H9 (cell line): ENCODE measurements at regions not wholly inside any gene's neighbourhood (a gene's known extent, or its start where the extent isn't known, plus 50 kb on each side); places are given as distances from the start of the nearest gene placed in this dataset.

ENCODE experiments used
- DNase-seq: peaks from one replicate; pipeline ENCODE4 v3.0.0-alpha.2; 2017
- H2AFZ ChIP-seq: one replicate; pipeline ENCODE4 v1.6.1; 2013; ENCODE audit warnings: mild to moderate bottlenecking, low read length, control low read depth, moderate library complexity
- H2AK5ac ChIP-seq: 2 replicates; pipeline ENCODE4 v1.6.1; 2013; ENCODE audit warnings: low read length, control low read depth, mixed read lengths; ENCODE audit not compliant: insufficient read length
- H2BK120ac ChIP-seq: one replicate; pipeline ENCODE4 v1.6.1; 2013; ENCODE audit warnings: low read depth, mild to moderate bottlenecking, low read length, control low read depth, inconsistent platforms; ENCODE audit not compliant: poor library complexity, severe bottlenecking
- H2BK12ac ChIP-seq: 2 replicates; pipeline ENCODE4 v1.6.1; 2013; ENCODE audit warnings: low read length, control low read depth, mixed read lengths, low read depth; ENCODE audit not compliant: insufficient read length
- H2BK15ac ChIP-seq: 2 replicates; pipeline ENCODE4 v1.6.1; 2013; ENCODE audit warnings: low read depth, low read length, control low read depth
- H2BK20ac ChIP-seq: one replicate; pipeline ENCODE4 v1.6.1; 2013; ENCODE audit warnings: low read depth, mild to moderate bottlenecking, low read length, control low read depth, inconsistent platforms; ENCODE audit not compliant: poor library complexity, severe bottlenecking
- H2BK5ac ChIP-seq: 2 replicates; pipeline ENCODE4 v1.6.1; 2013; ENCODE audit warnings: low read length, control low read depth, mixed read lengths; ENCODE audit not compliant: insufficient read length
- H3K14ac ChIP-seq: 2 replicates; pipeline ENCODE4 v1.6.1; 2013; ENCODE audit warnings: low read length, control low read depth; ENCODE audit not compliant: insufficient read depth
- H3K18ac ChIP-seq: 2 replicates; pipeline ENCODE4 v1.6.1; 2013; ENCODE audit warnings: low read depth, mild to moderate bottlenecking, mixed read lengths, low read length, control low read depth; ENCODE audit not compliant: insufficient read length
- H3K23ac ChIP-seq: 2 replicates; pipeline ENCODE4 v1.6.1; 2013; ENCODE audit warnings: low read length, control low read depth, mixed read lengths, low read depth; ENCODE audit not compliant: insufficient read length
- H3K23me2 ChIP-seq: 2 replicates; pipeline ENCODE4 v1.6.1; 2013; ENCODE audit warnings: low read depth, mild to moderate bottlenecking, mixed read lengths, low read length, control low read depth; ENCODE audit not compliant: insufficient read length, poor library complexity, severe bottlenecking
- H3K27ac ChIP-seq: 2 replicates; pipeline ENCODE4 v1.5.1; 2013; ENCODE audit warnings: low read length, control low read depth, mixed read lengths, low read depth; ENCODE audit not compliant: insufficient read length
- H3K27me3 ChIP-seq: 2 replicates; pipeline ENCODE4 v1.6.1; 2013; ENCODE audit warnings: low read length, control low read depth, inconsistent platforms; ENCODE audit not compliant: insufficient read depth
- H3K4ac ChIP-seq: 2 replicates; pipeline ENCODE4 v1.6.1; 2013; ENCODE audit warnings: low read depth, mild to moderate bottlenecking, control low read depth, inconsistent platforms, low read length, moderate library complexity
- H3K4me1 ChIP-seq: 2 replicates; pipeline ENCODE4 v1.6.1; 2013; ENCODE audit warnings: low read length, control low read depth, inconsistent platforms; ENCODE audit not compliant: insufficient read depth
- H3K4me2 ChIP-seq: 2 replicates; pipeline ENCODE4 v1.6.1; 2013; ENCODE audit warnings: low read length, control low read depth, mixed read lengths; ENCODE audit not compliant: insufficient read length, insufficient read depth
- H3K56ac ChIP-seq: 2 replicates; pipeline ENCODE4 v1.6.1; 2013; ENCODE audit warnings: low read depth, mild to moderate bottlenecking, mixed read lengths, low read length, control low read depth; ENCODE audit not compliant: insufficient read length
- H3K79me1 ChIP-seq: 2 replicates; pipeline ENCODE4 v1.6.1; 2013; ENCODE audit warnings: low read depth, mild to moderate bottlenecking, moderate library complexity, low read length, control low read depth, inconsistent platforms; ENCODE audit not compliant: insufficient read depth, poor library complexity, severe bottlenecking
- H3K79me2 ChIP-seq: 2 replicates; pipeline ENCODE4 v1.6.1; 2013; ENCODE audit warnings: low read length, control low read depth, inconsistent platforms; ENCODE audit not compliant: insufficient read depth
- H3K9ac ChIP-seq: 2 replicates; pipeline ENCODE4 v1.6.1; 2013; ENCODE audit warnings: low read length, control low read depth, mixed read lengths; ENCODE audit not compliant: insufficient read length; ENCODE audit errors: extremely low read depth
- H3K9me3 ChIP-seq: one replicate; pipeline ENCODE4 v1.6.1; 2013; ENCODE audit warnings: low read depth, low read length, inconsistent platforms; ENCODE audit not compliant: control insufficient read depth
- H3T11ph ChIP-seq: one replicate; pipeline ENCODE4 v1.6.1; 2013; ENCODE audit warnings: mild to moderate bottlenecking, low read length, control low read depth, inconsistent platforms
- H4K20me1 ChIP-seq: one replicate; pipeline ENCODE4 v1.6.1; 2013; ENCODE audit not compliant: control insufficient read depth, insufficient read length, insufficient read depth
- H4K5ac ChIP-seq: 2 replicates; pipeline ENCODE4 v1.6.1; 2013; ENCODE audit warnings: low read depth, mild to moderate bottlenecking, mixed read lengths, low read length, control low read depth; ENCODE audit not compliant: insufficient read length
- H4K8ac ChIP-seq: replicated peaks from 2 replicates; pipeline ENCODE4 v1.6.1; 2013; ENCODE audit warnings: low read length, control low read depth, mixed read lengths, low read depth; ENCODE audit not compliant: insufficient read length
- H4K91ac ChIP-seq: 2 replicates; pipeline ENCODE4 v1.6.1; 2013; ENCODE audit warnings: low read depth, mild to moderate bottlenecking, moderate library complexity, mixed read lengths, low read length, control low read depth; ENCODE audit not compliant: insufficient read length
- H3K27ac Mint-ChIP-seq, 3 experiments: 2 replicates in 2 of 3; 3 replicates in 1 of 3; pipeline ENCODE4 v1.8.0; 2020 to 2021; ENCODE audit warnings: mixed read lengths in 3 of 3, mild to moderate bottlenecking in 1 of 3, moderate library complexity in 1 of 3
- H3K27me3 Mint-ChIP-seq: 2 replicates; pipeline ENCODE4 v1.8.0; 2021; ENCODE audit warnings: low read depth, mild to moderate bottlenecking, moderate library complexity, mixed read lengths
- H3K36me3 Mint-ChIP-seq, 3 experiments: 2 replicates in 2 of 3; 3 replicates in 1 of 3; pipeline ENCODE4 v1.8.0; 2020 to 2021; ENCODE audit warnings: low read depth in 3 of 3, mixed read lengths in 3 of 3; ENCODE audit not compliant: insufficient read depth in 1 of 3
- H3K4me1 Mint-ChIP-seq, 2 experiments: 2 replicates each; pipeline ENCODE4 v1.8.0; 2020; ENCODE audit warnings: mixed read lengths in 2 of 2
- H3K4me3 Mint-ChIP-seq, 2 experiments: 2 replicates in 1 of 2; 3 replicates in 1 of 2; pipeline ENCODE4 v1.8.0; 2020 to 2021; ENCODE audit warnings: mild to moderate bottlenecking in 2 of 2, mixed read lengths in 2 of 2, moderate library complexity in 1 of 2
- H3K9me3 Mint-ChIP-seq, 2 experiments: 2 replicates in 1 of 2; 3 replicates in 1 of 2; pipeline ENCODE4 v1.8.0; 2020; ENCODE audit warnings: mild to moderate bottlenecking in 2 of 2, mixed read lengths in 2 of 2, moderate library complexity in 1 of 2
- WGBS: extraction: QIAGEN DNeasy Blood & Tissue Kit; methylation state at CpG from one replicate; pipeline ENCODE4 v1.1.7; 2013; ENCODE audit warnings: missing lambda C conversion rate, low lambda C conversion rate, mixed read lengths; ENCODE audit not compliant: insufficient read length; ENCODE audit errors: extremely low coverage; 5-methylcytosine and 5-hydroxymethylcytosine counted together
- TF ChIP-seq, protein P1 (sequence below): fragments of 200-600 bp; sonication (generic); conservative IDR thresholded peaks from 3 replicates; pipeline ENCODE4 v1.8.0; 2021; ENCODE audit warnings: antibody characterized with exemption, mild to moderate bottlenecking

DNA sequence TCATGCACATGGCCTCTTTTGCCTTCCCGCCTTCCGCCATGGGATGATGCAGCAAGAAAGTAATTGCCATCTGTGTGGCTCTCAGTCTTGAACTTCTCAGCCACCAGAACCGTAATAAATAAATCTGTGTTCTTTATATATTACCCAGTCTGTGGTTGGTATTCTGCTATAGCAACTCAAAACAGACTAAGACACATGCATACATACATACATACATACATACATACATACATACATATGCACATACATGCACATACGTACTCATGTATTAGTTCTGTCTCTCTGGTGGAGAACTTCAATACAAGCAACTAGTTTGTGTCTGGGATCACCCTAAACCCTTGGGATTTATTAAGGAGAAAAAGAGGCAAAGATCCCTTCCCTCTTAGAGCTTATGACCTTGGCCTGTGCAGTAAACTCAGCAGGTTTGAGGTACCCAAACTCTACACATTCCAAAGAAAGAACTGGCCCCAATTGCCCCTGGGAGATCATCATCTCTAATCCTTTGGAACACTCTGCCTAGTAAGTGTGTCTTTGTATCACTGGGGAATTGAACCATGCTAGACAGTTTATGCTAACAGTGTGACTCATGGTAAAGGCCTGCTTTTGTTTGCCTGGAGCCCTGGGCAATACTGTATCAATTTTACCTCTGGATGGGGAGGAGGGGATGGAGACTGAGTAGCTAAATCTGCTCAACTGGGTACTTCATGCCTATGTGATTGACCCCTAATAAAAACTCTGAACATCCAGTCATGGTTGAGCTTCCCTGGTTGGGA lies 115.6 kb upstream of the LMCD1 start:
- TF ChIP-seq, protein P1, sequence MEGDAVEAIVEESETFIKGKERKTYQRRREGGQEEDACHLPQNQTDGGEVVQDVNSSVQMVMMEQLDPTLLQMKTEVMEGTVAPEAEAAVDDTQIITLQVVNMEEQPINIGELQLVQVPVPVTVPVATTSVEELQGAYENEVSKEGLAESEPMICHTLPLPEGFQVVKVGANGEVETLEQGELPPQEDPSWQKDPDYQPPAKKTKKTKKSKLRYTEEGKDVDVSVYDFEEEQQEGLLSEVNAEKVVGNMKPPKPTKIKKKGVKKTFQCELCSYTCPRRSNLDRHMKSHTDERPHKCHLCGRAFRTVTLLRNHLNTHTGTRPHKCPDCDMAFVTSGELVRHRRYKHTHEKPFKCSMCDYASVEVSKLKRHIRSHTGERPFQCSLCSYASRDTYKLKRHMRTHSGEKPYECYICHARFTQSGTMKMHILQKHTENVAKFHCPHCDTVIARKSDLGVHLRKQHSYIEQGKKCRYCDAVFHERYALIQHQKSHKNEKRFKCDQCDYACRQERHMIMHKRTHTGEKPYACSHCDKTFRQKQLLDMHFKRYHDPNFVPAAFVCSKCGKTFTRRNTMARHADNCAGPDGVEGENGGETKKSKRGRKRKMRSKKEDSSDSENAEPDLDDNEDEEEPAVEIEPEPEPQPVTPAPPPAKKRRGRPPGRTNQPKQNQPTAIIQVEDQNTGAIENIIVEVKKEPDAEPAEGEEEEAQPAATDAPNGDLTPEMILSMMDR: no peak
- H3K18ac ChIP-seq: no peak overlapping the region

More for the DNA sequence above, 115.6 kb upstream of the LMCD1 start:
- H2BK15ac ChIP-seq: no peak overlapping the region
- H3K9me3 ChIP-seq: no peaks in the 10 kb centered on the region
- H3K27me3 Mint-ChIP-seq: no peaks in the 10 kb centered on the region
- H3K27ac ChIP-seq: no peak overlapping the region
- no peak overlapping the region for H2BK12ac ChIP-seq
- H3K79me2 ChIP-seq: no peaks in the 10 kb centered on the region
- H3K23me2 ChIP-seq: no peaks in the 10 kb centered on the region
- no peak overlapping the region for H2AK5ac ChIP-seq
- H3K14ac ChIP-seq: no peak overlapping the region
- no peaks in the 10 kb centered on the region; a peak in 1 of 5 replicates for H3K9me3 Mint-ChIP-seq
- H3K79me1 ChIP-seq: no peaks in the 10 kb centered on the region
- no peak overlapping the region for H4K5ac ChIP-seq
- no peak overlapping the region for H4K91ac ChIP-seq
- no peak overlapping the region for H2AFZ ChIP-seq
- no peak overlapping the region for H3K23ac ChIP-seq
- no peak overlapping the region for H3T11ph ChIP-seq
- no peak overlapping the region for H3K4ac ChIP-seq
- H2BK20ac ChIP-seq: no peak overlapping the region
- no peak overlapping the region for H3K27ac Mint-ChIP-seq
- H3K27me3 ChIP-seq: no peaks in the 10 kb centered on the region; the same call in 1 of the 2 replicates
- no peak overlapping the region for H3K4me3 Mint-ChIP-seq
- no peak for DNase-seq
- no peak overlapping the region for H4K8ac ChIP-seq
- no peaks in the 10 kb centered on the region for H3K4me1 Mint-ChIP-seq
- H3K4me2 ChIP-seq: no peak overlapping the region
- no peaks in the 10 kb centered on the region for H3K4me1 ChIP-seq
- WGBS: no CpG with 5 or more reads among the region's 4 CpGs
- H3K56ac ChIP-seq: no peak overlapping the region
- H4K20me1 ChIP-seq: no peaks in the 10 kb centered on the region
- no peaks in the 10 kb centered on the region for H3K36me3 Mint-ChIP-seq
- H2BK120ac ChIP-seq: no peak overlapping the region
- no peak overlapping the region for H2BK5ac ChIP-seq
- no peak overlapping the region for H3K9ac ChIP-seq
